Stomach (tissue), 8 donors: ENCODE measurements at regions not wholly inside any gene's neighbourhood (a gene's known extent, or its start where the extent isn't known, plus 50 kb on each side); places are given as distances from the start of the nearest gene placed in this dataset.

Experiments used
- DNase-seq, 2 donors: peaks; one replicate each; pipeline versions ENCODE4 v3.0.0 to v3.0.0-alpha.2; 2013 to 2019
- H3K27ac ChIP-seq, 5 donors: fragments of 200-600 bp in 4 of 5; sonication (generic) in 4 of 5; one replicate each; pipeline ENCODE4 v1.5.1; 2013 to 2019; ENCODE audit warnings: mild to moderate bottlenecking in 1 of 5, moderate library complexity in 1 of 5
- H3K27me3 ChIP-seq, 3 donors: fragments of 200-600 bp; sonication (generic); one replicate each; pipeline ENCODE4 v1.5.1; 2017 to 2019; ENCODE audit warnings: mixed run types in 1 of 3
- H3K36me3 ChIP-seq, 4 donors: fragments of 200-600 bp; sonication (generic); 1 replicate in 3 of 4; 2 replicates in 1 of 4; pipeline ENCODE4 v1.5.1; 2016 to 2019
- H3K4me1 ChIP-seq, 4 donors: fragments of 200-600 bp; sonication (generic); one replicate each; pipeline ENCODE4 v1.5.1; 2016 to 2019
- H3K4me3 ChIP-seq, 4 donors: fragments of 200-600 bp; sonication (generic) in 3 of 4; one replicate each; pipeline ENCODE4 v1.5.1; 2016 to 2019; ENCODE audit warnings: mild to moderate bottlenecking in 1 of 4
- H3K9me3 ChIP-seq, 4 donors: fragments of 200-600 bp; sonication (generic); one replicate each; pipeline ENCODE4 v1.5.1; 2016 to 2019
- EP300 ChIP-seq: sonication (generic); formaldehyde crosslinking; IDR thresholded peaks from one replicate; pipeline ENCODE4 v1.6.1; 2017; ENCODE audit warnings: antibody characterized with exemption
- POLR2A ChIP-seq, 4 donors: fragments of 450-650 bp; IDR thresholded peaks; one replicate each; pipeline ENCODE4 v1.6.1; 2016; ENCODE audit warnings: antibody characterized with exemption in 4 of 4, control low read depth in 2 of 4, mild to moderate bottlenecking in 1 of 4, moderate library complexity in 1 of 4
- POLR2AphosphoS5 ChIP-seq, 3 donors: sonication (generic); formaldehyde crosslinking; IDR thresholded peaks; one replicate each; pipeline ENCODE4 v1.6.1; 2016; ENCODE audit warnings: antibody characterized with exemption in 3 of 3
- WGBS, 5 donors: extraction: QIAGEN DNeasy Blood & Tissue Kit in 3 of 5; methylation state at CpG; one replicate each; pipeline versions ENCODE4 v1.1.5 to v1.1.7; 2013 to 2018; 5-methylcytosine and 5-hydroxymethylcytosine counted together
- intact Hi-C: fragments of 100-400 bp; cut with DNase I; formaldehyde crosslinking; loops from one replicate; pipeline ENCODE4 v1.15.1; 2023; ENCODE audit warnings: low total_unique reads
- TF ChIP-seq, protein P1 (sequence below), 7 experiments: fragments of 450-650 bp in 4 of 7; fragments of 200-600 bp in 3 of 7; sonication (generic) in 3 of 7; IDR thresholded peaks; one replicate each; pipeline ENCODE4 v1.5.1; 2016 to 2019; ENCODE audit warnings: antibody characterized with exemption in 7 of 7, control low read depth in 2 of 7, mild to moderate bottlenecking in 1 of 7
- donor health status: healthy with polysubstance abuse.
- donor health status: Bipolar disorder and iron deficiency.
- donor health status: healthy.

- Histone ChIP-seq H3K4me1 (peaks cover 0 to 14% (median 9%) of the 10 kb centered on the region in 4 donors), H3K36me3 (no peaks in the 10 kb centered on the region), H3K27me3 (no peaks in the 10 kb centered on the region), H3K4me3 (no peak overlapping the region), H3K9me3 (no peaks in the 10 kb centered on the region), H3K27ac (no peak overlapping the region)
- DNase-seq = peak; percentile 34 to 44
- 34 to 59% (median 42%) methylated on average over 8 of the region's 8 CpGs for WGBS, 5 donors
- TF ChIP-seq POLR2A (IDR thresholded peaks at IDR 0.05) (no peak), POLR2AphosphoS5 (IDR thresholded peaks at IDR 0.05) (peak in 1 of 3 donors; percentile 22)
- intact Hi-C loops = no loop called here
Measured at GRCh38 chr5:53173083-53173482, 63.5 kb upstream of the MOCS2 start.

- TF ChIP-seq POLR2AphosphoS5 (IDR thresholded peaks at IDR 0.05) = no peak
- TF ChIP-seq, protein P1, sequence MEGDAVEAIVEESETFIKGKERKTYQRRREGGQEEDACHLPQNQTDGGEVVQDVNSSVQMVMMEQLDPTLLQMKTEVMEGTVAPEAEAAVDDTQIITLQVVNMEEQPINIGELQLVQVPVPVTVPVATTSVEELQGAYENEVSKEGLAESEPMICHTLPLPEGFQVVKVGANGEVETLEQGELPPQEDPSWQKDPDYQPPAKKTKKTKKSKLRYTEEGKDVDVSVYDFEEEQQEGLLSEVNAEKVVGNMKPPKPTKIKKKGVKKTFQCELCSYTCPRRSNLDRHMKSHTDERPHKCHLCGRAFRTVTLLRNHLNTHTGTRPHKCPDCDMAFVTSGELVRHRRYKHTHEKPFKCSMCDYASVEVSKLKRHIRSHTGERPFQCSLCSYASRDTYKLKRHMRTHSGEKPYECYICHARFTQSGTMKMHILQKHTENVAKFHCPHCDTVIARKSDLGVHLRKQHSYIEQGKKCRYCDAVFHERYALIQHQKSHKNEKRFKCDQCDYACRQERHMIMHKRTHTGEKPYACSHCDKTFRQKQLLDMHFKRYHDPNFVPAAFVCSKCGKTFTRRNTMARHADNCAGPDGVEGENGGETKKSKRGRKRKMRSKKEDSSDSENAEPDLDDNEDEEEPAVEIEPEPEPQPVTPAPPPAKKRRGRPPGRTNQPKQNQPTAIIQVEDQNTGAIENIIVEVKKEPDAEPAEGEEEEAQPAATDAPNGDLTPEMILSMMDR (IDR thresholded peaks at IDR 0.05) = no peak
- no peak for TF ChIP-seq POLR2A (IDR thresholded peaks at IDR 0.05)
- TF ChIP-seq EP300 = no peak
- Histone ChIP-seq H3K9me3 (no peaks in the 10 kb centered on the region), H3K4me1 (peaks cover 0 to 5% (median 0%) of the 10 kb centered on the region in 4 donors), H3K4me3 (no peak overlapping the region), H3K27ac (no peak overlapping the region), H3K27me3 (no peaks in the 10 kb centered on the region), H3K36me3 (no peaks in the 10 kb centered on the region)
- no peak for DNase-seq
- intact Hi-C loops = no loop called here
- WGBS, 5 donors = 30 to 55% (median 45%) methylated on average over 4 of the region's 4 CpGs
Measured at GRCh38 chr5:53178830-53179229, 69.3 kb upstream of the MOCS2 start.

GRCh38 chr5:53179691-53180090, 70.1 kb upstream of the MOCS2 start:
- intact Hi-C loops = no loop called here
- Histone ChIP-seq H3K36me3 (no peaks in the 10 kb centered on the region), H3K9me3 (no peaks in the 10 kb centered on the region), H3K4me1 (peaks cover 0 to 5% (median 0%) of the 10 kb centered on the region in 4 donors), H3K4me3 (no peak overlapping the region), H3K27me3 (no peaks in the 10 kb centered on the region), H3K27ac (no peak overlapping the region)
- WGBS, 5 donors = 87 to 97% (median 90%) methylated on average over 4 of the region's 4 CpGs
- TF ChIP-seq EP300 (no peak), POLR2A (IDR thresholded peaks at IDR 0.05) (no peak), POLR2AphosphoS5 (IDR thresholded peaks at IDR 0.05) (no peak)
- TF ChIP-seq, protein P1 (IDR thresholded peaks at IDR 0.05) = no peak
- DNase-seq = no peak

GRCh38 chr5:53180538-53180937, 71.0 kb upstream of the MOCS2 start:
- H3K36me3 ChIP-seq = no peaks in the 10 kb centered on the region
- H3K27ac ChIP-seq = no peak overlapping the region
- H3K9me3 ChIP-seq = no peaks in the 10 kb centered on the region
- H3K4me1 ChIP-seq = peaks cover 0 to 5% (median 0%) of the 10 kb centered on the region in 4 donors
- TF ChIP-seq POLR2AphosphoS5 (IDR thresholded peaks at IDR 0.05) (no peak), POLR2A (IDR thresholded peaks at IDR 0.05) (no peak), EP300 (no peak)
- TF ChIP-seq, protein P1 (IDR thresholded peaks at IDR 0.05) = no peak
- no peaks in the 10 kb centered on the region for H3K27me3 ChIP-seq
- WGBS, 5 donors = 74 to 90% (median 87%) methylated on average over 5 of the region's 5 CpGs
- intact Hi-C loops = no loop called here
- no peak for DNase-seq
- no peak overlapping the region for H3K4me3 ChIP-seq

GRCh38 chr5:53180991-53181390, 71.4 kb upstream of the MOCS2 start:
- Histone ChIP-seq H3K4me3 (no peak overlapping the region), H3K4me1 (peaks cover 0 to 5% (median 0%) of the 10 kb centered on the region in 4 donors), H3K27me3 (no peaks in the 10 kb centered on the region), H3K27ac (no peak overlapping the region), H3K36me3 (no peaks in the 10 kb centered on the region), H3K9me3 (no peaks in the 10 kb centered on the region)
- 86 to 99% (median 91%) methylated on average over 1 of the region's 1 CpG for WGBS, 5 donors
- TF ChIP-seq POLR2A (IDR thresholded peaks at IDR 0.05) = no peak
- TF ChIP-seq, protein P1 (IDR thresholded peaks at IDR 0.05) = no peak
- TF ChIP-seq POLR2AphosphoS5 (IDR thresholded peaks at IDR 0.05) = no peak
- TF ChIP-seq EP300 = no peak
- intact Hi-C loops = no loop called here
- no peak for DNase-seq
